ENCODE measurements at regions not wholly inside any gene's neighbourhood (a gene's known extent, or its start where the extent isn't known, plus 50 kb on each side); places are given as distances from the start of the nearest gene placed in this dataset.
"Not testable (repeated sequence)": the region's sequence is repeated elsewhere in the genome, so short reads cannot be mapped to it uniquely, and the experiment has no call there.

DNA sequence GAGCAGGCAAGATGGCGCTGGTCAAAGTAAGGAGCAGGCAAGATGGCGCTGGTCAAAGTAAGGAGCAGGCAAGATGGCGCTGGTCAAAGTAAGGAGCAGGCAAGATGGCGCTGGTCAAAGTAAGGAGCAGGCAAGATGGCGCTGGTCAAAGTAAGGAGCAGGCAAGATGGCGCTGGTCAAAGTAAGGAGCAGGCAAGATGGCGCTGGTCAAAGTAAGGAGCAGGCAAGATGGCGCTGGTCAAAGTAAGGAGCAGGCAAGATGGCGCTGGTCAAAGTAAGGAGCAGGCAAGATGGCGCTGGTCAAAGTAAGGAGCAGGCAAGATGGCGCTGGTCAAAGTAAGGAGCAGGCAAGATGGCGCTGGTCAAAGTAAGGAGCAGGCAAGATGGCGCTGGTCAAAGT is 382.7 kb downstream of the GLRX3 start:
- DNase-seq = not testable (repeated sequence)

DNA sequence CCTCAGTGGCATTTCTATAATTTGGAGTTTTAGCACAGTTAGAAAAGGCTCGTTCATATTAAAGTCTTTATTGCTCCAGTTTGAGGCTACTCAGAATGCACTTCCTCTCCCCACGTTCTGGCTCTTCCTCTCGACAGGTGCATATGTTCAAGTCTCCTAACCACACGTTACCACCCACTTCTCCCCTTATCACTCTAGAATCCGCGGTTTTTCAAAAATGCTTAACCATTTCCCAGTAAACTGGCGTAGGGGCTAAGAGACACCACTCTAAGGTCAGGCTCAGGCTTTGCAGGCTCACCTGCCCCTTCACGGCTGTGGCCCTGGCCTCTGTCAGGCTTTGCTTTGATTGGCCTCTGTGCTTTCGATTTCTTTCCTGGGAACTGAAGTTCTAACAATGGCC is 383.6 kb downstream of the GLRX3 start:
- no peak for DNase-seq

GRCh38 chr10:130531312-130531711 is 395.1 kb downstream of the GLRX3 start:
- DNase-seq = no peak

DNA sequence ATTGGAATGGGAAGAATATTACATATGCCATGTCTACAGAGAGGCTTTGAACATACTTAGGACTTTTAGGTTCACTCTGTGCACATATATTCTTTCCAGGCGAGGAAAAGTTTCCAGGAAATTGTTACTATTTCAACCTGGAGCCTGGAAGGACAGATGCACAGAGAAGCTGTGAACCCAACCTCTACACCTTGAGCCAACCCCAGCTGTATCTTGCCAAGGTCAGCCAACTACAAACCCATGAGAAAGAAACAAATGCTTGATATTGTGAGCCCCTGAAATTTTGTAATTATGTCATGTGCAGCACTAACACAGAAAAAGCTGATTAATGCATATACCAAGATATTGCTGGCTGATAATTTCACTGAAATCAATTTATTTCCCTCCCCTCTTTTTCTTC is 404.9 kb downstream of the GLRX3 start:
- no peak for DNase-seq

GRCh38 chr10:130542761-130543160 is 406.6 kb downstream of the GLRX3 start:
- DNase-seq = peak in 1 of 3 experiments; percentile 22

- no peak for DNase-seq
These were observed 407.6 kb downstream of the GLRX3 start for GRCh38 chr10:130543794-130544193.

DNA sequence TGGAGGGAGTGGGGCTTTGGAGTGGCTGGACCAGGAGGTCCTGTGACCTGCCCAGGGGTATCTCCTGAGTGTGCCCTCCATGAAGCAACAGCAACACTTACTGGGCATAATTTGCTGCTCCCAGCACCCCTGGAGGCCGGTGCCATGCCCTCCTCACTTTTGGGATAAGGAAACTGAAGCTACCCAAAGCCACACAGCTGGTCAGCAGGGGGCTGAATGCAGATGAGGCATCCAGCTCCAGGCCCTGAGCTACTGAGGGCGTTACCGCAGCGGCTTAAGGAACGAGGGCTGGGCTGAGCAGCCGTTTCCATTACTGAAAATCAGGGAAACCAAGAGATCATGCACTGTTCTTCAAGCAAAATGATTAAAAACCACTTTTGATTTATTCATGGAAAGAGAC is 408.9 kb downstream of the GLRX3 start:
- DNase-seq = no peak

DNA sequence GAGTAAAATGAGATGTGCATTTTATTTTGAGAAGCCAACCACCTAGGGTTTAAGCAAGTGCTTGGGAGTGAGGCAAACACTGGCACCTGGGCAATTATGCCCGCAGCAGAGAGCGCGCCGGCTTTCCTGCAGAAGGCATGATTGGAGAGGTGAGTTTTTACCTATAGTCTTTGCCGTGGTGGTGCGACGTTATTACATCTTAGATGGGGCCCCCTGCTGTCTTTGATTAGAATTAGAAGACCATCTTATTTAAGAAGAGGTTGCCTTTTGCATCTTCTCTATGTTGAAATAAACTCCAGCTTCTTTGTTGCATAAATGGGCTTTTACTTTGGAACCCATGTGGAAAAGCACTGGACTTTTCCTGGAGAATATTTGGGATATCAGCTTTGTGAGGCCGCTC is 409.5 kb downstream of the GLRX3 start:
- no peak for DNase-seq

- no peak for DNase-seq
These were observed 410.6 kb downstream of the GLRX3 start for GRCh38 chr10:130546841-130547240.

DNA sequence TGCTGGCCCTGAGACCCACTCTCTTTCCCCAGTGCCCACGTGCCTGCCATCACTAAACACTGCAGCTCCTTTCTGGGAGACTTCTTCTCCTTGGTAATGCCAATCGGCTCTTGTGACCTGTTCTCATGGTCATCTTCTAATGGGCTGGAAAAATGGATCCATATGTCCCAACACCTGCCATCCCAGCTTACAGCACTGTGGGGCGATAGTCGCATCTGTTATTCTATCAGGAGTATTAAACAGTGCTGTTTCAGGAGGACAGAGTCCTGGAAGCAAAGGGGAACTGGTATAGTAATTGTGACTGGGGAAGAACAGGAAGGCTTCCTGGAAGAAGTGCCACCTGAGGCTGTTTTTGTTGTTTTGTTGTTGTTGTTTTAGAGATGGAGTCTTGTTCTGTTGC is 411.2 kb downstream of the GLRX3 start:
- peak in 1 of 3 experiments; percentile 1 for DNase-seq

- no peak for DNase-seq
These were observed 414.9 kb downstream of the GLRX3 start for GRCh38 chr10:130550952-130551674.

GRCh38 chr10:130551676-130552075 is 415.5 kb downstream of the GLRX3 start:
- no peak for DNase-seq

GRCh38 chr10:130553826-130554225 is 417.6 kb downstream of the GLRX3 start:
- peak in 1 of 3 experiments; percentile 25 for DNase-seq

- no peak for DNase-seq
These were observed 418.7 kb downstream of the GLRX3 start for GRCh38 chr10:130554701-130555410.

DNA sequence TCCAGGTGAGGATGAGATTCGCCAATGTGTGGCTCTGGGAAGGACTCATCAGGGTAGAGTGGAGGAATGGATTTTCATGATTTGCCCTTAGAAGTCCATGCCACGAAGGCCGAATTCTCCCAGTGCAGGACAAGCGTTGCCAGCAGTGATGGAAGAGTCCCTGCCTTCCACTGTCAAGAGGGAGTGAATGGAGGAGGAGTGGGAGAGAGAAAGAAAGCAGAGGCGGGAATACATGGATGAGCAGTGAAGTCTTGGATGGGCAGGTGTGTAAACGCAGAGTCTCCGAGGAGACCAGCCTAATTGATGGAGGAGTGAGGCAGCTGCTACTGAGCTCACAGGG is 419.2 kb downstream of the GLRX3 start:
- DNase-seq = peak in 1 of 3 experiments; percentile 8

GRCh38 chr10:130557181-130557845 is 421.1 kb downstream of the GLRX3 start:
- no peak for DNase-seq

GRCh38 chr10:130558746-130559546 is 422.8 kb downstream of the GLRX3 start:
- DNase-seq = no peak

DNA sequence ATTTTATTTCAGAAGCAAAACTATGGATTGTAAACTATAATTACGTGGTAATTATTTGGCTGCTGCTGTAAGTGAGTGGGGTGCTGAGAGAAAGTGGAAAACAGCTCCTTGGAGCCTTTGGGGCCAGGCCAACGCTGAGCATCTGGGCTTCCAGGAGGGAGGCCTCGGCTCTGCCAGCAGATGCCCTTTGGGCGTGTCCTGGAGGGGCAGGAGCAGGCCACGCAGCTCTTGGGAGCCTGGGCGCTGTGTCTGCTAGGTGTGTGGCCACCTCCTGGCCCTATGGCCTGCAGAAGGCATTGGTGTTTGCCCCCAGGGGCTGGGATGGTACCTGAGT is 423.3 kb downstream of the GLRX3 start:
- DNase-seq = peak in 1 of 3 experiments; percentile 0

- DNase-seq = no peak
These were observed 423.9 kb downstream of the GLRX3 start for GRCh38 chr10:130560116-130560515.

DNA sequence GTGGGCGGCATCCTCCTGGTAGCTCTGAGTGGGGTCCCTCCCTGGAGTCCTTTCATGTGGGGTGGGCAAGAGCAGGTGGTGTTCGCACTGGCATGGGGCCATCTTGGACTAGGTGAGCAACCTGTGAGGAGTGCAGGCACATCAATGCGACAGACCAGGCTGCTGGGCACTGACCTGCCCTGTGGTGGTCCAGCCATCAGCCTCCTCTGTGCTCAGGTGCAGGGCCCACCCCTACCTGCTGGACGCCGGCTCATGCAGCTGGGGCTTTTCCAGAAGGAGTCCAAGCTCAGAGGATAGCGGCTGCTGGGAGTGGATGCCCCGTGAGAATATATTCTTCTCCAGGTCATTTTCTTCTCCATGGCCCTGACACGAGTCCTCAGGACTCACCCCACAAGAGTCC is 424.4 kb downstream of the GLRX3 start:
- DNase-seq = no peak

- DNase-seq = no peak
These were observed 425.5 kb downstream of the GLRX3 start for GRCh38 chr10:130561681-130562080.

DNA sequence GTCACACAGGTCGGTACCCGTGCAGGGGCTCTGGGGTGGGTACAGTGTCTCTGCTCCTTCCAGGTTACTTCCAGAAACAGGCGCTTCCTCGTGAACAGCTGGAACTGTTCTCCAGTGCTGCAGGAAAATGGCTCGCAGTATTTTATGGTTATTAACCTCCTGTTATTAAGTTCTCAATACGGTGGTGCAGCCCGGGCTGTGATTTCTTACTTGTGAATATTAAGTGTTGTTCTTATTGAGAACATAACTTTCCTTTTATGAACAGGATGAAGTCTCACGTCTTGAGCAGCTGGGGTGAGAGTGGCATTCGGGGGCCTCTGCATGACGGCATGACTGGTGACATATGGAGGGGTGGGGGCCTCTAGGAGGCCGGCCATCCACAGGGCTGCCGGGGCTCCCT is 430.8 kb downstream of the GLRX3 start:
- no peak for DNase-seq

DNA sequence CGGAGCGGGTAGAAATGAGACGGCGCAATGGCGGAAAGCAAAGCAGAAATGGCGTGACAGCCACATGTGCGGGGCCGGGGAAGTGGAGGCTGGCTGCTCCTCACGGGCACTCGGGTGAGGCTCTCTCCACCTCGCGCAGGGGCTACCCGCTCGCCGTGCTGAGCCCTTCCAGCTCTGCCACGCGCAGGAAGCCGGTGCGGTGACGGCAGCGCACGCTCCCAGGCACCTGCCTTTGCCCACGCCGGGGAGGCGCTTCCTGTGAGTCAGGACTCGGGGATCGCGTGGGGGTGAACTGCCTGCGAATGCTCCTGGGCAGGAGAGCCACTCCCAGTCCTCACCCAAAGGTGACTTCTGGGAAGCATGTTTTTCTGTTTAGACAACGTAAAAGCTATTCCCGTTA is 431.2 kb downstream of the GLRX3 start:
- DNase-seq = no peak

Measured in NCI-H1417 (cell line).